ENCODE measurements at regions not wholly inside any gene's neighbourhood (a gene's known extent, or its start where the extent isn't known, plus 50 kb on each side); places are given as distances from the start of the nearest gene placed in this dataset.

DNA sequence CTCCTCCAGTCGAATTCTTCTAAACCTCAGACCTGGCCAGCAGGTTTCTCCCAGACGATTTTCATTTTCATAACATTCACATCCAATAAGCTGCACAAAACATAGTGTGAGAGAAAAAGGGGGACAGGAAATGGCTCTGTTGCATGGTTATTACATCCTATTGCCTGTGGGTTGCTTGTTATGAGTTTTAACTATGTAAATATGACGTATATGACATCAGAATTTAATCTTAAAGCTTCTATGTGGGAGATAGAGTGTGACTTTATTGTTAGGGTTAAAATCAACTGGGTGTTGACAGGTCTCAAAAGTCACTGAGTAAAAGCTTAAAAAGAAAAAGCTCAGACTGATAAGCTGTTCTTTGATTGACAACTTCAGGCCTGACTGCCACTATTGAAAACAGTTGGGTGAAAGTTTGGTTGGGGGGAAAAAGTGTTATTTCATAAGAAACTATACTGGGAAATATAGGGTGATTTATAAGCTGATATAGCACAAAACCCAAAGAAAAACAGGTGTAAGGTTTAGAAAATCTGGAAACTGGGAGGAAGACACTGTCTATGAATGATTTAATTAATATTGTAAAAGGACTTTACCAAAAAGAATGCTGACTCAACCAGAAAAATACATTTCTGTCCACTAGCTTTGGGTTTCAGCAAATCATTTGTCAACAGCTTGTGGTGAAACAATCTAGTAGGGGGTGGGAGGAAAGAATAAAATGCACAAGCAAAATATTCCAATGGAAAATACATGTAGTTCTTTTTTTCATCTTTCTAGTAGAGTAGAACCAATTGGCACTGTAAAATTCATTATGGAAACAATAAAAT lies 134.1 kb upstream of the CEP162 start:
- Histone ChIP-seq H3K36me3 (replicated peaks; ENCODE audit: insufficient read depth, low read depth) (no peaks in the 10 kb centered on the region), H3K79me2 (no peaks in the 10 kb centered on the region), H3K27ac (no peak overlapping the region), H3K9me2 (replicated peaks; ENCODE audit: insufficient read depth) (no peaks in the 10 kb centered on the region), H4K20me1 (ENCODE audit: insufficient read depth, poor library complexity, severe bottlenecking) (no peaks in the 10 kb centered on the region), H3K9me3 (ENCODE audit: low read depth) (no peaks in the 10 kb centered on the region), H3K4me1 (ENCODE audit: insufficient read depth) (no peaks in the 10 kb centered on the region), H2AFZ (no peak overlapping the region), H3K4me3 (no peak overlapping the region), H3K4me2 (no peak overlapping the region), H3K27me3 (peaks cover 9% of the 10 kb centered on the region)
- WGBS (ENCODE audit: low lambda C conversion rate, missing lambda C conversion rate), result 39% methylated on average over 3 of the region's 3 CpGs
- no peak for TF ChIP-seq EZH2phosphoT487 (IDR thresholded peaks at IDR 0.05; ENCODE audit: low read depth, severe bottlenecking, unreplicated experiment)
- TF ChIP-seq, protein P1, sequence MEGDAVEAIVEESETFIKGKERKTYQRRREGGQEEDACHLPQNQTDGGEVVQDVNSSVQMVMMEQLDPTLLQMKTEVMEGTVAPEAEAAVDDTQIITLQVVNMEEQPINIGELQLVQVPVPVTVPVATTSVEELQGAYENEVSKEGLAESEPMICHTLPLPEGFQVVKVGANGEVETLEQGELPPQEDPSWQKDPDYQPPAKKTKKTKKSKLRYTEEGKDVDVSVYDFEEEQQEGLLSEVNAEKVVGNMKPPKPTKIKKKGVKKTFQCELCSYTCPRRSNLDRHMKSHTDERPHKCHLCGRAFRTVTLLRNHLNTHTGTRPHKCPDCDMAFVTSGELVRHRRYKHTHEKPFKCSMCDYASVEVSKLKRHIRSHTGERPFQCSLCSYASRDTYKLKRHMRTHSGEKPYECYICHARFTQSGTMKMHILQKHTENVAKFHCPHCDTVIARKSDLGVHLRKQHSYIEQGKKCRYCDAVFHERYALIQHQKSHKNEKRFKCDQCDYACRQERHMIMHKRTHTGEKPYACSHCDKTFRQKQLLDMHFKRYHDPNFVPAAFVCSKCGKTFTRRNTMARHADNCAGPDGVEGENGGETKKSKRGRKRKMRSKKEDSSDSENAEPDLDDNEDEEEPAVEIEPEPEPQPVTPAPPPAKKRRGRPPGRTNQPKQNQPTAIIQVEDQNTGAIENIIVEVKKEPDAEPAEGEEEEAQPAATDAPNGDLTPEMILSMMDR (IDR thresholded peaks at IDR 0.05; ENCODE audit: poor library complexity), result no peak
- TF ChIP-seq EZH2 (IDR thresholded peaks at IDR 0.05; ENCODE audit: borderline replicate concordance), result no peak
- no peak for DNase-seq (ENCODE audit: low spot score)

DNA sequence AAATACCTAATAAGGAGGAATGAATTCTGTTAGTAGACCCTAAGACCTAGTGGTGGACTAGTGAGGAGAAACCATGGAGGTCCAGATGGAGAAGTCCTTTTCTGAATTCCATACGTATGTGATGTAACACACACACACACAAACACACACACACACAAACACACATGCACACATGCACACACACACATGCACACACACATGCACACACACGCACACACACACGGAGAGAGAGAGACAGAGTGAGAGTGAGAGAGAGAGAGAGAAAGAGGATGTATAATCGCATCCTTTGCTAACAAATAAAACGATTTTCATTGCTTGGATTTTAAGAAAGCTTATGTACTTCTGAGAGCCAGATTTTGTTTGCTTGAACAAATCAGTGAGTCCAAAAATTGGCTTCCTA lies 132.6 kb upstream of the CEP162 start:
- Histone ChIP-seq H3K79me2 (no peaks in the 10 kb centered on the region), H3K36me3 (replicated peaks; ENCODE audit: insufficient read depth, low read depth) (no peaks in the 10 kb centered on the region), H3K27me3 (peaks cover 9% of the 10 kb centered on the region), H2AFZ (no peak overlapping the region), H3K9me2 (replicated peaks; ENCODE audit: insufficient read depth) (no peaks in the 10 kb centered on the region), H3K4me2 (no peak overlapping the region), H3K27ac (no peak overlapping the region), H4K20me1 (ENCODE audit: insufficient read depth, poor library complexity, severe bottlenecking) (no peaks in the 10 kb centered on the region), H3K4me1 (ENCODE audit: insufficient read depth) (no peaks in the 10 kb centered on the region), H3K9me3 (ENCODE audit: low read depth) (no peaks in the 10 kb centered on the region), H3K4me3 (no peak overlapping the region)
- 96% methylated on average over 5 of the region's 5 CpGs for WGBS (ENCODE audit: low lambda C conversion rate, missing lambda C conversion rate)
- DNase-seq (ENCODE audit: low spot score), result no peak
- TF ChIP-seq, protein P1 (IDR thresholded peaks at IDR 0.05; ENCODE audit: poor library complexity), result no peak
- no peak for TF ChIP-seq EZH2 (IDR thresholded peaks at IDR 0.05; ENCODE audit: borderline replicate concordance)
- no peak for TF ChIP-seq EZH2phosphoT487 (IDR thresholded peaks at IDR 0.05; ENCODE audit: low read depth, severe bottlenecking, unreplicated experiment)

DNA sequence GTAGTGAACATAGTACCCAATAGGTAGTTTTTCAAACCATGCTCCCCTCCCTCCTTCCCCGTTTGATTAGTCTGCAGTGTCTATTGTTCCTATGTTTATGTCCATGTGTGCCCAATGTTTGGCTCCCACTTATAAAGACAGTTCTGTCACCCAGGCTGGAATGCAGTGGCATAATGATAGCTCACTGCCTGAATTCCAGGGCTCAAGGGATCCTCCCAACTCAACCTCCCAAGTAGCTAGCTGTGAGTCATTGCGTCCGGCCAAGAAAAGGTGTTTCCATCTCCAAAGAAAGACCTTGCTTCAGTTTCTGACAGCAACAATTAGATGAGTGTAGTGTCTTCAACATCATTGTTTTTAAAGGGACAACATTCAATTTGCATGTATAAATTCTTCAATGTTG lies 131.1 kb upstream of the CEP162 start:
- Histone ChIP-seq H3K9me3 (ENCODE audit: low read depth) (no peaks in the 10 kb centered on the region), H3K36me3 (replicated peaks; ENCODE audit: insufficient read depth, low read depth) (no peaks in the 10 kb centered on the region), H4K20me1 (ENCODE audit: insufficient read depth, poor library complexity, severe bottlenecking) (no peaks in the 10 kb centered on the region), H3K79me2 (no peaks in the 10 kb centered on the region), H3K27me3 (peaks cover 9% of the 10 kb centered on the region), H3K4me1 (ENCODE audit: insufficient read depth) (peaks cover 8% of the 10 kb centered on the region), H3K4me3 (no peak overlapping the region), H3K9me2 (replicated peaks; ENCODE audit: insufficient read depth) (no peaks in the 10 kb centered on the region), H2AFZ (no peak overlapping the region), H3K4me2 (no peak overlapping the region), H3K27ac (no peak overlapping the region)
- no peak for DNase-seq (ENCODE audit: low spot score)
- WGBS (ENCODE audit: low lambda C conversion rate, missing lambda C conversion rate), result 86% methylated on average over 3 of the region's 3 CpGs
- TF ChIP-seq, protein P1 (IDR thresholded peaks at IDR 0.05; ENCODE audit: poor library complexity), result no peak
- TF ChIP-seq EZH2 (IDR thresholded peaks at IDR 0.05; ENCODE audit: borderline replicate concordance), result no peak
- TF ChIP-seq EZH2phosphoT487 (IDR thresholded peaks at IDR 0.05; ENCODE audit: low read depth, severe bottlenecking, unreplicated experiment), result no peak

Measured in hepatocyte (in vitro differentiated cells).